ENCODE measurements at regions not wholly inside any gene's neighbourhood (a gene's known extent, or its start where the extent isn't known, plus 50 kb on each side); places are given as distances from the start of the nearest gene placed in this dataset.

DNA sequence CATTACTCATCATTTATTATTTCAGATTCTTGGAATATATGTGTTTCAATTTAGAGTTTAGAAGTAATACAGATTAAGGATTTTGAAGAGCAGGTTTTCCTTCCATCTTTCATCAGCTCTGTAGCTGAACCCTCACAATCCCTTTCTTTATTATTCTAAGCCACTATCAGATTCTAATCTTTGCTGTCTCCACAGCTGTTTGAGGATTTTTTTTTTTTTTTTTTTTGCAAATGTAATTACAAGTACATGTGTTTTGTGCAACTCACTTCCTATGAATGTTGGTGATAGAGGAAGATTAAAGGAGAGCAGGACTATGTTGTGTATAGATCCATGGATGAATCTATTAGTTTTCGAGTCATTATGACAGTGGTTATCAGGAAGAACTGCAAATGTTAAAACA is 87.4 kb upstream of the TENM3 start:
- TF ChIP-seq ZNF274 (IDR thresholded peaks at IDR 0.05; ENCODE audit: low read depth, low read length), result no peak
- TF ChIP-seq SUZ12 (IDR thresholded peaks at IDR 0.05; ENCODE audit: extremely low read depth, insufficient read depth, insufficient read length), result no peak

All from NT2/D1 (cell line).